ENCODE measurements at regions not wholly inside any gene's neighbourhood (a gene's known extent, or its start where the extent isn't known, plus 50 kb on each side); places are given as distances from the start of the nearest gene placed in this dataset.

DNA sequence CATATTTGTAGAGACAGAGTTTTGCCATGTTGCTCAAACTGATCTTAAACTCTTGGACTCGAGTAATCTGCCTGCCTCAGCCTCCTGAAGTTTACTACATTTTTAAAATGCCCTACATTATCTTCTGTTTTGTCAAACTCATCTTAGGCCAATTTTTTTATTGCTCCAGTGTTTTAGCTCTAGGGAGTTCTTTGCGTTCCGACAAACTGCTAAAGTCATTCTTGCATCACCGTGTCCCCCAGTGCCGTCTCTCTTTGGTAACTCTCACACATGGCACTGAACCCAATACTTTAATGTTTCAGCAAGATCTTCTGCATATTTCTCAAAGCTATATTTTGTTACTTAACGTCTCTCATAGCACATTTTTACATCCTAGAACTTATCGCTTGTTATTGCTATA is 440.9 kb upstream of the NRXN1 start:
- TF ChIP-seq, protein P1, sequence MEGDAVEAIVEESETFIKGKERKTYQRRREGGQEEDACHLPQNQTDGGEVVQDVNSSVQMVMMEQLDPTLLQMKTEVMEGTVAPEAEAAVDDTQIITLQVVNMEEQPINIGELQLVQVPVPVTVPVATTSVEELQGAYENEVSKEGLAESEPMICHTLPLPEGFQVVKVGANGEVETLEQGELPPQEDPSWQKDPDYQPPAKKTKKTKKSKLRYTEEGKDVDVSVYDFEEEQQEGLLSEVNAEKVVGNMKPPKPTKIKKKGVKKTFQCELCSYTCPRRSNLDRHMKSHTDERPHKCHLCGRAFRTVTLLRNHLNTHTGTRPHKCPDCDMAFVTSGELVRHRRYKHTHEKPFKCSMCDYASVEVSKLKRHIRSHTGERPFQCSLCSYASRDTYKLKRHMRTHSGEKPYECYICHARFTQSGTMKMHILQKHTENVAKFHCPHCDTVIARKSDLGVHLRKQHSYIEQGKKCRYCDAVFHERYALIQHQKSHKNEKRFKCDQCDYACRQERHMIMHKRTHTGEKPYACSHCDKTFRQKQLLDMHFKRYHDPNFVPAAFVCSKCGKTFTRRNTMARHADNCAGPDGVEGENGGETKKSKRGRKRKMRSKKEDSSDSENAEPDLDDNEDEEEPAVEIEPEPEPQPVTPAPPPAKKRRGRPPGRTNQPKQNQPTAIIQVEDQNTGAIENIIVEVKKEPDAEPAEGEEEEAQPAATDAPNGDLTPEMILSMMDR (IDR thresholded peaks at IDR 0.05) = no peak
- no peak for TF ChIP-seq POLR2A (IDR thresholded peaks at IDR 0.05)
- no peak for TF ChIP-seq POLR2AphosphoS5 (IDR thresholded peaks at IDR 0.05)
- TF ChIP-seq EP300 (IDR thresholded peaks at IDR 0.05) = no peak
